GM06990 (cell line): ENCODE measurements at regions not wholly inside any gene's neighbourhood (a gene's known extent, or its start where the extent isn't known, plus 50 kb on each side); places are given as distances from the start of the nearest gene placed in this dataset.
"Not testable (repeated sequence)": the region's sequence is repeated elsewhere in the genome, so short reads cannot be mapped to it uniquely, and the experiment has no call there.

Experiments used
- DNase-seq: peaks from one replicate; pipeline ENCODE4 v3.0.0-alpha.2; 2011; ENCODE audit not compliant: insufficient read length; ENCODE audit errors: extremely low read depth
- H3K27me3 ChIP-seq: replicated peaks from 2 replicates; pipeline ENCODE4 v1.6.0; 2011; ENCODE audit warnings: low read length; ENCODE audit not compliant: control insufficient read depth, insufficient read depth
- H3K36me3 ChIP-seq: 2 replicates; pipeline ENCODE4 v1.5.1; 2011; ENCODE audit warnings: low read length; ENCODE audit not compliant: control insufficient read depth, insufficient read depth
- H3K4me3 ChIP-seq: replicated peaks from 2 replicates; pipeline ENCODE4 v1.5.1; 2011; ENCODE audit warnings: low read depth, mild to moderate bottlenecking, control low read depth, low read length
- CTCF ChIP-seq: IDR thresholded peaks from 2 replicates; pipeline ENCODE4 v1.5.1; 2011; ENCODE audit warnings: low read length, control low read depth, mild to moderate bottlenecking, inconsistent platforms; ENCODE audit not compliant: insufficient read depth, poor library complexity, severe bottlenecking

GRCh38 chr3:82636177-82636576 lies 874.7 kb upstream of the GBE1 start:
- H3K27me3 ChIP-seq, result no peaks in the 10 kb centered on the region
- no peaks in the 10 kb centered on the region for H3K36me3 ChIP-seq
- DNase-seq, result no peak
- H3K4me3 ChIP-seq, result no peak overlapping the region
- TF ChIP-seq CTCF, result no peak

GRCh38 chr3:82633319-82633718 lies 871.9 kb upstream of the GBE1 start:
- H3K27me3 ChIP-seq, result no peaks in the 10 kb centered on the region
- H3K36me3 ChIP-seq, result no peaks in the 10 kb centered on the region
- no peak overlapping the region for H3K4me3 ChIP-seq
- DNase-seq, result no peak
- no peak for TF ChIP-seq CTCF

- Histone ChIP-seq H3K36me3 (no peaks in the 10 kb centered on the region), H3K27me3 (no peaks in the 10 kb centered on the region), H3K4me3 (no peak overlapping the region)
- DNase-seq, result no peak
- TF ChIP-seq CTCF, result no peak
These were observed 868.5 kb upstream of the GBE1 start for GRCh38 chr3:82629937-82630336.

GRCh38 chr3:82628385-82629014 lies 867.1 kb upstream of the GBE1 start:
- H3K4me3 ChIP-seq, result no peak overlapping the region
- H3K27me3 ChIP-seq, result no peaks in the 10 kb centered on the region
- H3K36me3 ChIP-seq, result no peaks in the 10 kb centered on the region
- DNase-seq, result no peak
- TF ChIP-seq CTCF, result no peak

- Histone ChIP-seq H3K27me3 (no peaks in the 10 kb centered on the region), H3K4me3 (no peak overlapping the region), H3K36me3 (no peaks in the 10 kb centered on the region)
- no peak for TF ChIP-seq CTCF
- DNase-seq, result no peak
These were observed 866.3 kb upstream of the GBE1 start for GRCh38 chr3:82627733-82628132.

GRCh38 chr3:82620744-82621143 lies 859.3 kb upstream of the GBE1 start:
- H3K4me3 ChIP-seq, DNase-seq, H3K36me3 ChIP-seq, H3K27me3 ChIP-seq: not testable (repeated sequence)
